PC-9 (cell line): ENCODE measurements at regions not wholly inside any gene's neighbourhood (a gene's known extent, or its start where the extent isn't known, plus 50 kb on each side); places are given as distances from the start of the nearest gene placed in this dataset.

Source experiments
- BruUV-seq: library from RNA; stranded (reverse); fragments of 400-500 nt; replicated peaks from 2 replicates; lab custom pipeline; 2021; lab: Mats Ljungman, UMichigan
- CTCF ChIA-PET: fragments of 300-600 bp; sonication (Branson Sonifier 250); formaldehyde crosslinking; loops from one replicate; lab custom pipeline; 2022; ENCODE audit warnings: antibody characterized with exemption; lab: Charles Lee
- POLR2A ChIA-PET: fragments of 300-600 bp; sonication (Branson Sonifier 250); formaldehyde crosslinking; loops from one replicate; lab custom pipeline; 2022; ENCODE audit warnings: antibody characterized with exemption; ENCODE audit not compliant: unreplicated experiment; lab: Charles Lee
- DNase-seq, 2 experiments: peaks; one replicate each; pipeline versions ENCODE4 v3.0.0 to v3.0.0-alpha.2; 2015 to 2022; ENCODE audit warnings: mixed read lengths in 1 of 2
- H2AFZ ChIP-seq: fragments of 200-600 bp; sonication (generic); 2 replicates; pipeline ENCODE4 v1.8.1; 2017; ENCODE audit warnings: antibody characterized with exemption
- H3F3A ChIP-seq: fragments of 200-600 bp; sonication (generic); 2 replicates; pipeline ENCODE4 v1.8.1; 2017; ENCODE audit warnings: antibody characterized with exemption, mild to moderate bottlenecking, low read depth; ENCODE audit not compliant: insufficient read depth
- H3K27ac ChIP-seq: fragments of 200-600 bp; sonication (generic); 2 replicates; pipeline ENCODE4 v1.6.1; 2016; ENCODE audit warnings: mixed run types
- H3K27me3 ChIP-seq: fragments of 200-600 bp; sonication (generic); 2 replicates; pipeline ENCODE4 v1.6.1; 2016; ENCODE audit warnings: low read depth, mixed run types; ENCODE audit not compliant: insufficient read depth
- H3K36me3 ChIP-seq: fragments of 200-600 bp; sonication (generic); 2 replicates; pipeline ENCODE4 v1.6.1; 2016; ENCODE audit warnings: low read depth, mixed run types
- H3K4me1 ChIP-seq: fragments of 200-600 bp; sonication (generic); replicated peaks from 2 replicates; pipeline ENCODE4 v1.6.1; 2016; ENCODE audit warnings: mixed run types; ENCODE audit not compliant: insufficient read depth
- H3K4me2 ChIP-seq: fragments of 200-600 bp; sonication (generic); 2 replicates; pipeline ENCODE4 v1.6.1; 2017; ENCODE audit warnings: mixed run types
- H3K4me3 ChIP-seq: fragments of 200-600 bp; sonication (generic); 2 replicates; pipeline ENCODE4 v1.6.1; 2016; ENCODE audit warnings: mixed run types
- H3K79me2 ChIP-seq: fragments of 200-600 bp; sonication (generic); 2 replicates; pipeline ENCODE4 v1.6.1; 2017; ENCODE audit warnings: low read depth, mixed run types
- H3K9me2 ChIP-seq: fragments of 200-600 bp; sonication (generic); 2 replicates; pipeline ENCODE4 v1.8.1; 2017; ENCODE audit warnings: mild to moderate bottlenecking; ENCODE audit not compliant: insufficient read depth
- H3K9me3 ChIP-seq: fragments of 200-600 bp; sonication (generic); 2 replicates; pipeline ENCODE4 v1.8.1; 2016; ENCODE audit warnings: low read depth; ENCODE audit not compliant: insufficient read depth
- H4K20me1 ChIP-seq: fragments of 200-600 bp; sonication (generic); 2 replicates; pipeline ENCODE4 v1.8.1; 2017; ENCODE audit not compliant: insufficient read depth
- EZH2 ChIP-seq: fragments of 200-600 bp; sonication (generic); IDR thresholded peaks from 2 replicates; pipeline ENCODE4 v1.8.0; 2017; ENCODE audit warnings: antibody characterized with exemption, low read depth
- intact Hi-C: fragments of 100-400 bp; cut with micrococcal nuclease; formaldehyde crosslinking; loops from one replicate; pipeline ENCODE4 v1.10.0; 2022; ENCODE audit not compliant: unreplicated experiment
- TF ChIP-seq, protein P1 (sequence below): fragments of 200-600 bp; sonication (generic); conservative IDR thresholded peaks from 2 replicates; pipeline ENCODE4 v1.6.1; 2017; ENCODE audit warnings: mixed run types, antibody characterized with exemption, mild to moderate bottlenecking, moderate library complexity

DNA sequence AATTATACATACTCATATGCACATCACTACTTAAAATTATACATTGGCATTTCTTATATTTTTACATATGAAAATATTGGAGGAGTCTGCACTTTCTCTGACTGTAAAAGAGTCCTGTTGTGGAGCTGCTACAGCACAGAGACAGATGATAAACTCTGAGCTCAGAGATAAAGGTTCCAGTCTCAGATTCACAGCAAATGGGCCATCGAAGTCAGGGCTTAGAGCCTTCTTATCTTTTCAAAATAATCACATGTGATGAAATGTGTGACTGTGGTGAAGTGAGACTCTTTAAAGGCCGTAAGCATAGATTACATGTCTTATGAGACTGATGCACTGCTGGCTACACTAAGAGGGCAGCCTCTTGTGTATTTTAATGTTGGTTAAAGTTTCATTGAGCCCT is 187.5 kb upstream of the SYNPR start:
- Histone ChIP-seq H3K4me3 (no peak overlapping the region), H2AFZ (no peak overlapping the region), H3K27ac (no peak overlapping the region), H3K4me1 (no peaks in the 10 kb centered on the region), H4K20me1 (no peaks in the 10 kb centered on the region), H3K79me2 (no peaks in the 10 kb centered on the region), H3F3A (no peaks in the 10 kb centered on the region), H3K4me2 (no peak overlapping the region), H3K27me3 (no peaks in the 10 kb centered on the region), H3K36me3 (no peaks in the 10 kb centered on the region), H3K9me2 (no peaks in the 10 kb centered on the region), H3K9me3 (no peaks in the 10 kb centered on the region)
- ChIA-PET POLR2A (no interaction called here), CTCF (no interaction called here)
- no peak for TF ChIP-seq EZH2
- TF ChIP-seq, protein P1, sequence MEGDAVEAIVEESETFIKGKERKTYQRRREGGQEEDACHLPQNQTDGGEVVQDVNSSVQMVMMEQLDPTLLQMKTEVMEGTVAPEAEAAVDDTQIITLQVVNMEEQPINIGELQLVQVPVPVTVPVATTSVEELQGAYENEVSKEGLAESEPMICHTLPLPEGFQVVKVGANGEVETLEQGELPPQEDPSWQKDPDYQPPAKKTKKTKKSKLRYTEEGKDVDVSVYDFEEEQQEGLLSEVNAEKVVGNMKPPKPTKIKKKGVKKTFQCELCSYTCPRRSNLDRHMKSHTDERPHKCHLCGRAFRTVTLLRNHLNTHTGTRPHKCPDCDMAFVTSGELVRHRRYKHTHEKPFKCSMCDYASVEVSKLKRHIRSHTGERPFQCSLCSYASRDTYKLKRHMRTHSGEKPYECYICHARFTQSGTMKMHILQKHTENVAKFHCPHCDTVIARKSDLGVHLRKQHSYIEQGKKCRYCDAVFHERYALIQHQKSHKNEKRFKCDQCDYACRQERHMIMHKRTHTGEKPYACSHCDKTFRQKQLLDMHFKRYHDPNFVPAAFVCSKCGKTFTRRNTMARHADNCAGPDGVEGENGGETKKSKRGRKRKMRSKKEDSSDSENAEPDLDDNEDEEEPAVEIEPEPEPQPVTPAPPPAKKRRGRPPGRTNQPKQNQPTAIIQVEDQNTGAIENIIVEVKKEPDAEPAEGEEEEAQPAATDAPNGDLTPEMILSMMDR: no peak
- BruUV-seq: no TSS peak
- no peak for DNase-seq
- intact Hi-C loops: no loop called here

- no peak for DNase-seq
- Histone ChIP-seq H3K9me3 (no peaks in the 10 kb centered on the region), H3K36me3 (no peaks in the 10 kb centered on the region), H3K9me2 (no peaks in the 10 kb centered on the region), H3K79me2 (no peaks in the 10 kb centered on the region), H3F3A (no peaks in the 10 kb centered on the region), H3K27me3 (no peaks in the 10 kb centered on the region), H3K4me2 (no peak overlapping the region), H2AFZ (no peak overlapping the region), H3K4me1 (no peaks in the 10 kb centered on the region), H3K27ac (no peak overlapping the region), H4K20me1 (no peaks in the 10 kb centered on the region), H3K4me3 (no peak overlapping the region)
- CTCF ChIA-PET: no interaction called here
- POLR2A ChIA-PET: no interaction called here
- TF ChIP-seq, protein P1: no peak
- no peak for TF ChIP-seq EZH2
- intact Hi-C loops: no loop called here
- no TSS peak for BruUV-seq
These were observed 185.6 kb upstream of the SYNPR start for GRCh38 chr3:63092515-63092914.

DNA sequence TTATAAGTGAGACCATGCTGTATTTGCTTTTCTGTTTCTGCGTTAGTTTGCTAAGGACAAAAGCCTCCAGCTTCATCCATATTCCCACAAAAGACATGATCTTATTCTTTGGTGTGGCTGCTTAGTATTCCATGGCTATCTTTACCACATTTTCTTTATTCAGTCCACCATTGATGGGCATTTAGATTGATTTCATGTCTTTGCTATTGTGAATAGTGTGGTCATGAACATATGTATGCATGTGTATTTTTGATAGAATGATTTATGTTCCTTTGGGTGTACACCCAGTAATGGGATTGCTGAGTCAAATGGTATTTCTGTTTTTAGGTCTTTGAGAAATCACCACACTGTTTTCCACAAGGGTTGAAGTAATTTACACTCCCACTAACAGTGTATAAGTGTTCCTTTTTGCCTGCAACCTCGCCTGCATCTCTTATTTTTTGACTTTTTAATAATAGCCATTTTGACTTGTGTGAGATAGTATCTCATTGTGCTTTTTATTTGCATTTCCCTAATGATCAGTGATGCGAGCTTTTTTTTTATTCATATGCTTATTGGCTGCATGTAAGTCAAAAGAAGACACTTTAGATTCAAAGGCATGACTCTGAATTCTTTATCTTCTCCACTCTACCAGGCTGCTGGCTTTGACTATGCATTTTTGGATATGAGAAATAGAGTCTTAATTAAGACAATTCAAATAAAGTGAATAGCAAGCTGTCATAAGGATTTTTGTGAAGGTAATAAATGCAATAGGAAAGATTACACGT is 183.3 kb upstream of the SYNPR start:
- CTCF ChIA-PET: no interaction called here
- POLR2A ChIA-PET: no interaction called here
- no peak for DNase-seq
- intact Hi-C loops: no loop called here
- Histone ChIP-seq H3K4me2 (no peak overlapping the region), H3K36me3 (no peaks in the 10 kb centered on the region), H3K27ac (no peak overlapping the region), H3K4me3 (no peak overlapping the region), H3K9me3 (no peaks in the 10 kb centered on the region), H4K20me1 (no peaks in the 10 kb centered on the region), H3K4me1 (no peaks in the 10 kb centered on the region), H3K27me3 (no peaks in the 10 kb centered on the region), H3K79me2 (no peaks in the 10 kb centered on the region), H3K9me2 (no peaks in the 10 kb centered on the region), H3F3A (no peaks in the 10 kb centered on the region), H2AFZ (no peak overlapping the region)
- BruUV-seq: no TSS peak
- TF ChIP-seq EZH2: no peak
- TF ChIP-seq, protein P1: no peak
